Calu3 (cell line): ENCODE measurements at regions not wholly inside any gene's neighbourhood (a gene's known extent, or its start where the extent isn't known, plus 50 kb on each side); places are given as distances from the start of the nearest gene placed in this dataset.

ENCODE experiments used
- BruUV-seq: library from RNA; stranded (reverse); fragments of 400-500 nt; replicated peaks from 2 replicates; lab custom pipeline; 2021; lab: Mats Ljungman, UMichigan
- CTCF ChIA-PET: fragments of 300-600 bp; sonication (Branson Sonifier 250); formaldehyde crosslinking; loops from one replicate; lab custom pipeline; 2022; ENCODE audit warnings: antibody characterized with exemption; lab: Charles Lee
- DNase-seq: peaks from one replicate; pipeline ENCODE4 v3.0.0; 2022
- H3K27ac Mint-ChIP-seq: one replicate; pipeline ENCODE4 v1.8.0; 2022; ENCODE audit warnings: mixed read lengths; ENCODE audit not compliant: unreplicated experiment
- H3K27me3 Mint-ChIP-seq: one replicate; pipeline ENCODE4 v1.8.0; 2022; ENCODE audit warnings: mixed read lengths; ENCODE audit not compliant: unreplicated experiment
- H3K36me3 Mint-ChIP-seq: one replicate; pipeline ENCODE4 v1.8.0; 2022; ENCODE audit warnings: mild to moderate bottlenecking, moderate library complexity, mixed read lengths; ENCODE audit not compliant: insufficient read depth, unreplicated experiment
- H3K4me1 Mint-ChIP-seq: one replicate; pipeline ENCODE4 v1.8.0; 2022; ENCODE audit warnings: mild to moderate bottlenecking, low read depth, mixed read lengths; ENCODE audit not compliant: unreplicated experiment
- H3K4me3 Mint-ChIP-seq: one replicate; pipeline ENCODE4 v1.8.0; 2022; ENCODE audit warnings: mild to moderate bottlenecking, low read depth, moderate library complexity, mixed read lengths; ENCODE audit not compliant: unreplicated experiment
- H3K9me3 Mint-ChIP-seq: one replicate; pipeline ENCODE4 v1.8.0; 2022; ENCODE audit warnings: low read depth, mixed read lengths; ENCODE audit not compliant: unreplicated experiment
- CTCF ChIP-seq: fragments of 200-600 bp; IDR thresholded peaks from one replicate; pipeline ENCODE4 v1.8.0; 2022; ENCODE audit warnings: antibody characterized with exemption; ENCODE audit not compliant: unreplicated experiment
- intact Hi-C: fragments of 100-400 bp; cut with micrococcal nuclease; formaldehyde crosslinking; loops from one replicate; pipeline ENCODE4 v1.10.0; 2022; ENCODE audit not compliant: unreplicated experiment

DNA sequence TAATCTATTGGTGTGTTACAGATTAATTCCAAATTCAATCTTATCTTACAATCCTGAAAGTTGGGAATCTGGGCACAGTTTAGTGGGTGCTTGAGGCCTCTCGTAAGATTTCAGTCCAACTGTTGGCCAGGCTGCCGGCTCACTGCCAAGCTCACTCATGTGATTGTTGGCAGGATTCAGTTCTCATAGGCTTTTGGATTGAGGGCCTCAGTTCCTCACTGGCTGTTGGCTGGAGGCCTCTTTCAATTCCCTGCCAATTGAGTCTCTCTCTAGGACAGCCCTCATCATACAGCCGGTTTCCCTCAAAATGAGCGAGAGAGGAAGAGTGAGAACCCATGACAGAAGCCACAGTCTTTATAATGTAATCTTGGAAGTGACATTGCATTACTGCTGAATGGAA is 123.5 kb upstream of the FBXO33 start:
- Mint-ChIP-seq H3K9me3 (peaks cover 9% of the 10 kb centered on the region), H3K27ac (no peak overlapping the region), H3K36me3 (no peaks in the 10 kb centered on the region), H3K27me3 (no peaks in the 10 kb centered on the region), H3K4me3 (no peak overlapping the region), H3K4me1 (no peaks in the 10 kb centered on the region)
- intact Hi-C loops, result no loop called here
- no TSS peak for BruUV-seq
- no peak for TF ChIP-seq CTCF
- CTCF ChIA-PET, result no interaction called here
- DNase-seq, result no peak

DNA sequence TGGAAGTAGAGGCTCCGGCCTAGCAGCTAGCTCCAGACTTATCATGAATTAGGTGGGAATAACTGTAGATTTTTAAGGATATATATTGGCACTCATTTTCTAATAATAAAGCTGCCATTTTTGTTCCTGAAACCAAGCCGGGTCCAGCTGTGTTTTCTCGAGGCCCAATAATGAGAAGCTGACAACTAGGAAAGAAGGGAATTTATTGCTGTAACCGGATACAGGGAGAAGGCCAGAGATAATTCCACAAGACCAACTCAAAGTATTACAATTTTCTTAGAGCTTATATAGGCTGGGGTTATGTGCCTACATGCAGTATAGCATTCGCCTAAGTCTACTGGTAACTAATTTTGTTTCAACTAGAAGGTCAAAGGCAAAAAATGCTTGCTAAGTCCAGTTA is 122.3 kb upstream of the FBXO33 start:
- H3K9me3 Mint-ChIP-seq, result peaks cover 9% of the 10 kb centered on the region
- CTCF ChIA-PET, result no interaction called here
- H3K4me3 Mint-ChIP-seq, result no peak overlapping the region
- TF ChIP-seq CTCF, result no peak
- BruUV-seq, result no TSS peak
- H3K36me3 Mint-ChIP-seq, result no peaks in the 10 kb centered on the region
- intact Hi-C loops, result no loop called here
- H3K27me3 Mint-ChIP-seq, result no peaks in the 10 kb centered on the region
- no peaks in the 10 kb centered on the region for H3K4me1 Mint-ChIP-seq
- no peak for DNase-seq
- no peak overlapping the region for H3K27ac Mint-ChIP-seq

DNA sequence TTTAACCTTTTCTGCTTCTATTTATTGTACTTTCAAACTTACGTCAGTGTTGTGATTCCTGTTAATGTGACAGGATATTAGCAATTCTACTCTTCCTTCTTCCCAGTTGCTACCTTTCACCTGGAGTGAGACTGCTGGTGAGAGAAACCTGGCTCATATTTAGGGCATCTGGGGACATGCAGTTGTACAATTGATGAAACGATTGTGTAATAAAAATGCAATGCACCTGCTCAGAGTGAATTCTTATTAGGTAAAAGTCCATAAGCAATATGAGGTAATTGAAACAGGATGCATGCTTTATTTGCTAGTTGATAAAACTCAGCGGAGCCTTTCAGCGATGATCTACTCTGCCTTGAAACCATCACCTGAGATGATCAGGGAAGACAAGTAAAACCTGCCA is 116.1 kb upstream of the FBXO33 start:
- Mint-ChIP-seq H3K27ac (no peak overlapping the region), H3K36me3 (no peaks in the 10 kb centered on the region), H3K4me1 (no peaks in the 10 kb centered on the region), H3K4me3 (no peak overlapping the region), H3K9me3 (peaks cover 5% of the 10 kb centered on the region), H3K27me3 (no peaks in the 10 kb centered on the region)
- CTCF ChIA-PET, result no interaction called here
- TF ChIP-seq CTCF, result no peak
- intact Hi-C loops, result no loop called here
- DNase-seq, result no peak
- BruUV-seq, result no TSS peak

DNA sequence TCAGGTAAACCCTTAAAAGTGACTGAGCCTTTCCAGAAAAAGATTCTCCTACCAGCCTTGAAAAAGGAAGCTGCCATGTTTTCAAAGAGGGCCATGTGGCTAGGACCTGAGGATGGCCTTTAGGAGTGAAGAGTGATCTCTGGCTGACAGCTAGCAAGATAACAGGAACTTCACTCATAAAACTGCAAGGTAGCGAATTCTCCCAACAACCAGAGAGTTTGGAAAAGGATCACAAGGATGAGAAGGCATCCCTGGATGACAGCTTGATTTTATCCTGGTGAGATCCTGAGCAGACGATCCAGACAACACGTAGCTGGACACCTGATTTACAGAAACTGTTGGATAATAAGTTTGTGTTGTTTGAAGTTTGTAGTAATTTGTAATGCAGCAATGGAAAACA is 115.6 kb upstream of the FBXO33 start:
- Mint-ChIP-seq H3K4me3 (no peak overlapping the region), H3K27me3 (no peaks in the 10 kb centered on the region), H3K4me1 (no peaks in the 10 kb centered on the region), H3K36me3 (no peaks in the 10 kb centered on the region), H3K27ac (no peak overlapping the region), H3K9me3 (peaks cover 5% of the 10 kb centered on the region)
- BruUV-seq, result no TSS peak
- DNase-seq, result no peak
- intact Hi-C loops, result no loop called here
- CTCF ChIA-PET, result no interaction called here
- TF ChIP-seq CTCF, result no peak
